ENCODE measurements at regions not wholly inside any gene's neighbourhood (a gene's known extent, or its start where the extent isn't known, plus 50 kb on each side); places are given as distances from the start of the nearest gene placed in this dataset.

GRCh38 chr6:48229841-48230240, 118.8 kb upstream of the PTCHD4 start:
- TF ChIP-seq, protein P1, sequence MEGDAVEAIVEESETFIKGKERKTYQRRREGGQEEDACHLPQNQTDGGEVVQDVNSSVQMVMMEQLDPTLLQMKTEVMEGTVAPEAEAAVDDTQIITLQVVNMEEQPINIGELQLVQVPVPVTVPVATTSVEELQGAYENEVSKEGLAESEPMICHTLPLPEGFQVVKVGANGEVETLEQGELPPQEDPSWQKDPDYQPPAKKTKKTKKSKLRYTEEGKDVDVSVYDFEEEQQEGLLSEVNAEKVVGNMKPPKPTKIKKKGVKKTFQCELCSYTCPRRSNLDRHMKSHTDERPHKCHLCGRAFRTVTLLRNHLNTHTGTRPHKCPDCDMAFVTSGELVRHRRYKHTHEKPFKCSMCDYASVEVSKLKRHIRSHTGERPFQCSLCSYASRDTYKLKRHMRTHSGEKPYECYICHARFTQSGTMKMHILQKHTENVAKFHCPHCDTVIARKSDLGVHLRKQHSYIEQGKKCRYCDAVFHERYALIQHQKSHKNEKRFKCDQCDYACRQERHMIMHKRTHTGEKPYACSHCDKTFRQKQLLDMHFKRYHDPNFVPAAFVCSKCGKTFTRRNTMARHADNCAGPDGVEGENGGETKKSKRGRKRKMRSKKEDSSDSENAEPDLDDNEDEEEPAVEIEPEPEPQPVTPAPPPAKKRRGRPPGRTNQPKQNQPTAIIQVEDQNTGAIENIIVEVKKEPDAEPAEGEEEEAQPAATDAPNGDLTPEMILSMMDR (IDR thresholded peaks at IDR 0.05; ENCODE audit: borderline replicate concordance, control extremely low read depth, extremely low read depth, insufficient read depth, missing control alignments): no peak
- in situ Hi-C loops (cut with MboI; ENCODE audit: low sequenced_read_pairs, unreplicated experiment): no loop called here
- DNase-seq (ENCODE audit: low spot score): no peak

DNA sequence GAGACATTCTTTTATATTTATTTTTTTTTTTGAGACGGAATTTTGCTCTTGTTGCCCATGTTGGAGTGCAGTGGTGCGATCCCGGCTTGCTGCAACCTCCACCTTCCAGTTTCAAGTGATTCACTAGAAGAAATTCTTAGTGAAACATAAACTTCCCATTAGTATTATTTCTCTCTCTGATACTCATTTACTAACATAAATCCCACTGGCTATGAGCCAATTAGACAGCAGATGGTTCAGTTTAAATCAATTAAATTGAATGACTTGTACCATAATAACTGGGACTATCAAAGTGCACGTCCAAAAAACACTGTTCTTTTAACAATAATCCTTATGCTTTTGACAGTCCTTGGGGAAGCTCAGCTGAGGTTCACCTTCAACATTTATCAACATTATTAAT, 111.2 kb upstream of the PTCHD4 start:
- in situ Hi-C loops (cut with MboI; ENCODE audit: low sequenced_read_pairs, unreplicated experiment): no loop called here
- TF ChIP-seq, protein P1 (IDR thresholded peaks at IDR 0.05; ENCODE audit: borderline replicate concordance, control extremely low read depth, extremely low read depth, insufficient read depth, missing control alignments): no peak
- DNase-seq (ENCODE audit: low spot score): no peak

GRCh38 chr6:48213076-48213788, 102.2 kb upstream of the PTCHD4 start:
- DNase-seq (ENCODE audit: low spot score): no peak
- in situ Hi-C loops (cut with MboI; ENCODE audit: low sequenced_read_pairs, unreplicated experiment): no loop called here
- TF ChIP-seq, protein P1 (IDR thresholded peaks at IDR 0.05; ENCODE audit: borderline replicate concordance, control extremely low read depth, extremely low read depth, insufficient read depth, missing control alignments): no peak

DNA sequence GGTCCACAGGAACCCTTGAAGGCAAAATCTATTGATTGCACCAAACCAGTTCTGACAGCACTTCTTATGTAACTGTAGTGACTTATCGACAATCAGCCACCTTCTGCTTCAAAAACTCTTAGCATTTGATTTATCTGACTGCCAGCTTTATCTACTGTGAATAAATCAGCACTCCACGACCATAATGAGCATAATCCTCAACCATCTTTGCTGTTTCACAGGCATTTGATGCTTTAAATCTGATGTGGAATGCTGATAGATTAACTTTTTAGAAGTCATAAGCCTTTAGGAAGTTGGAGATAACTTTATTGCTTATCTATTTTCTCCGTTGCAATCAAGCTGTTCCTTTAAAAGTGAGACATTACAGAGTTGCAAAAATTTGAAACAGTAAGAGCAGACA, 101.5 kb upstream of the PTCHD4 start:
- in situ Hi-C loops (cut with MboI; ENCODE audit: low sequenced_read_pairs, unreplicated experiment): no loop called here
- TF ChIP-seq, protein P1 (IDR thresholded peaks at IDR 0.05; ENCODE audit: borderline replicate concordance, control extremely low read depth, extremely low read depth, insufficient read depth, missing control alignments): no peak
- DNase-seq (ENCODE audit: low spot score): no peak

DNA sequence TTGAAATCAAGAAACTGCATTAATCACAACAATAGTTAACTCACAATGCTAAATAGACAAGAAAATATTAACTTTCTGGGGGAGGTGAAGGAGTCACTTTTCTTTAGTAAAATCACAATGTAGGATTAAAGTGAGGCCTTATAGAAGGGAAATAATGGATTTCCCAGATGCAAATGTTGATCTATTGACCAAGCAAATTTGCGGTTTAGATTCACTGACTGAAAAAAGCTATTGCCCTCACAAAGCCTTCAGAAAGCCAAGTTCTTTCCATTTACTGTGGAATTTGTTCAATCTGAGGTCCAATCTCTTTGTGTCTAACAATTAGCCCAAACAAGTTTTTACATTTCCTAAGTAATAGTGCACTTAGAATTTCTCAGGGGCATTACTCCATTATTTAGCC, 95.1 kb upstream of the PTCHD4 start:
- TF ChIP-seq, protein P1 (IDR thresholded peaks at IDR 0.05; ENCODE audit: borderline replicate concordance, control extremely low read depth, extremely low read depth, insufficient read depth, missing control alignments): no peak
- in situ Hi-C loops (cut with MboI; ENCODE audit: low sequenced_read_pairs, unreplicated experiment): no loop called here
- DNase-seq (ENCODE audit: low spot score): no peak

DNA sequence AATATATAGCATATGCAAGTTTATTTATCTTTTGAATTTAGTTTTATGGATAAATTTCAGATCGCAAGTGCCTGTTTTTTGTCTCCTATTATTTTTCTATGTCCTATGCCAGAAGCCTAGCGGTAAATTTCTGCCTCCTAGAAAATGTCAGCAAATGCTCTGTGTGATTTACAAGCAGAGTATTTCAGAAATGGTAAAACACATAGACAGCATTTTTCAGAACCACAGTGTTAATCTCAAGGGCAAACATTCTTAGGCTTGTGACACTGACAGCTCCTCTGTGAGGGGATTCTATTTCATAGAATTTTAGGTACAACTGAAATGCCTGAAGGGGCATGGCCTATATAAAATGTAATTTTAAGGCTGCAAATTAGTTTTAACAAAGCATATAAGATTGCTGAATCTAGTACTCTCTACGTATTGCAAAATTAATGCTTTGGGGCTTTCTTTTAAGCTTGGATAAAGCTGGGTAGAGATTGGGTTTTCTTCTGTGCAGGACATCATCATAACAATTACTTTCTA, 89.9 kb upstream of the PTCHD4 start:
- in situ Hi-C loops (cut with MboI; ENCODE audit: low sequenced_read_pairs, unreplicated experiment): no loop called here
- TF ChIP-seq, protein P1 (IDR thresholded peaks at IDR 0.05; ENCODE audit: borderline replicate concordance, control extremely low read depth, extremely low read depth, insufficient read depth, missing control alignments): no peak
- DNase-seq (ENCODE audit: low spot score): no peak

Data from GM13976 (cell line).